Choroid plexus epithelial cell (primary cell): ENCODE measurements at regions not wholly inside any gene's neighbourhood (a gene's known extent, or its start where the extent isn't known, plus 50 kb on each side); places are given as distances from the start of the nearest gene placed in this dataset.

ENCODE experiments used
- DNase-seq: peaks from one replicate; pipeline ENCODE4 v3.0.0-alpha.2; 2010; ENCODE audit warnings: low read depth
- H3K4me3 ChIP-seq: 2 replicates; pipeline ENCODE4 v1.5.1; 2011; ENCODE audit warnings: low read depth, mild to moderate bottlenecking, control low read depth, low read length, moderate library complexity
- TF ChIP-seq, protein P1 (sequence below): conservative IDR thresholded peaks from 2 replicates; pipeline ENCODE4 v1.5.1; 2011; ENCODE audit warnings: low read depth, mild to moderate bottlenecking, control low read depth, inconsistent platforms, low read length, moderate library complexity

DNA sequence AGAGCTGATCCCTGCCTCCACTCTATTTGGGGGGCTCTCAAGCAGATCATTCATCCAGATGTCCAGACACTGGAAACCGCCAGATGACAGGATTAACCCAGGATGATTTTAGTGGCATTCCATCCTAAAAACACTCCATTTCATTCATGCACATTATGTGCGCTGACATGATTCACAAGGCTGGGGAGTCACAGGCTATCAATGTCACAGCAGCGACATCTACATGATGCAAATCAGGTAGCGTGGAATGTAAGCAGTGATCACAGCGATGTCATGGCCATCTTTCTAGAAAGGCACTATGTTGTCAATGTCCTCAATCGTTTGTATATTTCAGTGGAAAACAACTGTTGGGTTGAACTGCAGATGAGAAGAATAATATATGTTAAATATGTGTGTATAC lies 331.5 kb upstream of the MSX2 start:
- DNase-seq: no peak
- no peak overlapping the region for H3K4me3 ChIP-seq
- TF ChIP-seq, protein P1, sequence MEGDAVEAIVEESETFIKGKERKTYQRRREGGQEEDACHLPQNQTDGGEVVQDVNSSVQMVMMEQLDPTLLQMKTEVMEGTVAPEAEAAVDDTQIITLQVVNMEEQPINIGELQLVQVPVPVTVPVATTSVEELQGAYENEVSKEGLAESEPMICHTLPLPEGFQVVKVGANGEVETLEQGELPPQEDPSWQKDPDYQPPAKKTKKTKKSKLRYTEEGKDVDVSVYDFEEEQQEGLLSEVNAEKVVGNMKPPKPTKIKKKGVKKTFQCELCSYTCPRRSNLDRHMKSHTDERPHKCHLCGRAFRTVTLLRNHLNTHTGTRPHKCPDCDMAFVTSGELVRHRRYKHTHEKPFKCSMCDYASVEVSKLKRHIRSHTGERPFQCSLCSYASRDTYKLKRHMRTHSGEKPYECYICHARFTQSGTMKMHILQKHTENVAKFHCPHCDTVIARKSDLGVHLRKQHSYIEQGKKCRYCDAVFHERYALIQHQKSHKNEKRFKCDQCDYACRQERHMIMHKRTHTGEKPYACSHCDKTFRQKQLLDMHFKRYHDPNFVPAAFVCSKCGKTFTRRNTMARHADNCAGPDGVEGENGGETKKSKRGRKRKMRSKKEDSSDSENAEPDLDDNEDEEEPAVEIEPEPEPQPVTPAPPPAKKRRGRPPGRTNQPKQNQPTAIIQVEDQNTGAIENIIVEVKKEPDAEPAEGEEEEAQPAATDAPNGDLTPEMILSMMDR: no peak

DNA sequence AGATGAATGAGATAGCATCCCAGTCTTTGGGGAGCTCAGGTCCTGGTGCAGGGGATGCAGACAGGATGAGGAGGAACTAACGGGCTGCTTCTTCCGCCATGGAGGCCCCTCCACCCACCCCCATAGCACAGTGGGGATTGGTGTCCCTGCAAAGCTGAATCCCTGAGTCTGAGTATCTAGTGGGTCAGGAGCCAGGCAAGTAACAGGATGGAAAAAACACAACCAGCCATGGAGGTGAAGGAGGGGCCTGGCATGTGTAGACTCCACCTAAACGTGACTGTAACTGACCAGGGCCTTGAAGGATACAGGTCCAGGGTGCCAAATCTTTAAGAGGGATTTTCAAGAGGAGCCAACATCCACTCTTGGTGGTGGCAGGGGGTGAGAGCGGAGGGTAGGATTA lies 327.8 kb upstream of the MSX2 start:
- no peak overlapping the region for H3K4me3 ChIP-seq
- DNase-seq: no peak
- TF ChIP-seq, protein P1: no peak

DNA sequence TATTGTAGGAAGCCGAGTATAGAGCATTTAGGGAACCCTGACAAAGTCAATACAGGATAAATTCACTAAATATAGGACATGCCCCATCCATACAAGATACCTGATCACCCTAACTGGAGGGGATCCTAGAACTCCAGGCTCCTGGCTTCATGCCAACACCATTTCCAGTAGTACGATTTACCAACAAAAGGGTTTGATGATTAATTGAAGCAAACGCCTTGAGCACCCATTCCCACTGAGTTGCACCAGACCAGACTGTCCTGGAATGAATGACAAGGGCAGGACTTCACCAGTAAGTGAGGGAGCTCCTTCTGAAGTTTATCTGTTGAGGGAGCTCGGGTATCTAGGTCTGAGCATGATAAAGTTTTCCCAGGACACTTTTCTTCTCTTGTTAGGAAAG lies 327.2 kb upstream of the MSX2 start:
- TF ChIP-seq, protein P1: no peak
- no peak for DNase-seq
- no peak overlapping the region for H3K4me3 ChIP-seq

DNA sequence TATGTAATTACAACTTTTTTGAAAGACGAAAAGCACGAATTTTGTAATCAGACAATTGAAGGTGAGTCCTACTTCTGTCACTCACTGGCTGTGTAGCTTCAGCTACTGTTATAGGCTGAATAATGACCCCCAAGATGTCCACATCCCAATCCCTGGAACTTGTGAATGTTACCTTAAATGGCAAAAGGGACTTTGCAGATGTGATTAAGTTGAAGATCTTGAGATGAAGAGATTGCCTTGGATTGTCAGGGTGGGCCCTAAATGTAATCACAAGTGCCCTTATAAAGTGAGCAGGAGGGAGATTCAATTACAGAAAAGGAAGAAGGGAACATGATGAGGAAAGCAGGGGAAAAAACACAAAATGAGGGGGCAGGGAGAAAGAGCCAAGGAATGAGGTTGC lies 326.2 kb upstream of the MSX2 start:
- DNase-seq: no peak
- TF ChIP-seq, protein P1: no peak
- H3K4me3 ChIP-seq: no peak overlapping the region

DNA sequence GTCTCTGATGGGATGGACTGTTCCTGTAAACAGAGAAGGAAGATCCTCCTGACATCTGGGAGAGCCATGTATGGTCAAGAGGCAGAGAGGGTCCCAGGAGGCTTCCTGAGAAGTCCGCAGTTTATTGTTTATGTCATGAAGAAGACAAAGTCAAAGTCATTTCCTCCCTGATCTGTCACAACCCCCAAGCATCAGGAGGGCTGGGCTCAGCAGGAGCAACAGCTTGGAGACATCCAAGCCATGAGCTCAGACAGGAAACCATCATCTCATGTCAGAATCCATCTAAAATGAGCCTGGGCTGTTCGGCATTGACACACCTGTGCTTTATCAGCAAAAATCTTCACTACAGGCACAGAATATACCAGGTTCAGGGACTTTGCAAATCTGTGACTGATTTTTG lies 325.0 kb upstream of the MSX2 start:
- no peak for DNase-seq
- H3K4me3 ChIP-seq: no peak overlapping the region
- TF ChIP-seq, protein P1: no peak

DNA sequence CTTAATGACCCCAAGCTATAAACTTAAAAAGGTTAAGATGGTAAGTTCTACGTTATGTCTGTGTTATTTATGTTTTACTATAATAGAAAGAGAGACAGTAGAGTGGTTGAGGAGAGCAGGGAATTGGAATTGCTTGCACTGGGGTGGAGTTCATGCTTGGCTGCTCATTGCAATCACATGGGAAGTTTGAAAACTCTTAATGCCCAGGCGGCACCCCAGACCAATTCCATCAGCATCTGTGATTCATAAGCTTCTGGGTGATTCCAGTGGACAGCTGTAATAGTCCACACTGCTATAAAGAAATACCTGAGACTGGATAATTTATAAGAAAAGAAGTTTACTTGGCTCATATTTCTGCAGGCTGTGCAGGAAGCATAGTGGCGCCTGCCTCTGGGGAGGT lies 323.9 kb upstream of the MSX2 start:
- DNase-seq: no peak
- TF ChIP-seq, protein P1: no peak
- H3K4me3 ChIP-seq: no peak overlapping the region

DNA sequence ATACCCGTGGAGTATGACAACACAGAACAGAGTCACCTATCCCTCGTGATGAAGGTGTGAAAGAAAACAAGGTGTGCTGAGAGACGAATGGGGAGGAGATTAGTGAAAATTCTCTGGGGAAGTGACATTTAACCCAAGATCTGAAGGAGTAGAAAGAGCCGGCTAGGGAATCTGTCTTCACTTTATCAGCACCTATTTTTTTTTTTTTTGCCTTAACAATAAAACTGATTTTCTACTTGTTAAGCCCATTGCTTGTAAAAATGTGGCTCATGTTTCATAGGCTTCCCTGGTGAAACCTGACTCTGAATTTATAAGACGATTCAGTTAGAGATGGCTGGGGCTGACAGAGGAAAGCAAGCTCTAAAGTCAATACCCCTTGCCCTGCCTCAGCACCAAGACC lies 322.6 kb upstream of the MSX2 start:
- H3K4me3 ChIP-seq: no peak overlapping the region
- TF ChIP-seq, protein P1: no peak

More for the DNA sequence above, 322.6 kb upstream of the MSX2 start:
- no peak for DNase-seq
